GM23338 (cell line): ENCODE measurements at regions not wholly inside any gene's neighbourhood (a gene's known extent, or its start where the extent isn't known, plus 50 kb on each side); places are given as distances from the start of the nearest gene placed in this dataset.

ENCODE experiments used
- ATAC-seq: fragments of 200-7000 bp; cut with Tn5 transposase; 3 replicates; pipeline ENCODE4 v1.9.1; 2020
- DNase-seq: peaks from one replicate; pipeline ENCODE4 v3.0.0-alpha.2; 2015; ENCODE audit warnings: low spot score
- H2AFZ ChIP-seq: fragments of 200-600 bp; sonication (generic); 2 replicates; pipeline ENCODE4 v1.8.0; 2016; ENCODE audit warnings: antibody characterized with exemption, mild to moderate bottlenecking, moderate library complexity
- H3F3A ChIP-seq: fragments of 200-600 bp; sonication (generic); replicated peaks from 2 replicates; pipeline ENCODE4 v1.8.0; 2017; ENCODE audit warnings: antibody characterized with exemption, mixed run types, low read depth
- H3K27ac ChIP-seq: fragments of 200-600 bp; sonication (generic); 2 replicates; pipeline ENCODE4 v1.6.1; 2016; ENCODE audit warnings: low read depth
- H3K27me3 ChIP-seq: fragments of 200-600 bp; sonication (generic); 2 replicates; pipeline ENCODE4 v1.8.0; 2016; ENCODE audit warnings: mild to moderate bottlenecking, mixed run types, moderate library complexity; ENCODE audit not compliant: insufficient read depth
- H3K36me3 ChIP-seq: fragments of 200-600 bp; sonication (generic); 2 replicates; pipeline ENCODE4 v1.8.0; 2016; ENCODE audit warnings: mild to moderate bottlenecking; ENCODE audit not compliant: insufficient read depth
- H3K4me1 ChIP-seq: fragments of 200-600 bp; sonication (generic); 2 replicates; pipeline ENCODE4 v1.8.0; 2016; ENCODE audit warnings: mild to moderate bottlenecking, moderate library complexity; ENCODE audit not compliant: insufficient read depth
- H3K4me2 ChIP-seq: fragments of 200-600 bp; sonication (generic); 2 replicates; pipeline ENCODE4 v1.7.1; 2017; ENCODE audit warnings: mixed run types
- H3K4me3 ChIP-seq: fragments of 200-600 bp; sonication (generic); 2 replicates; pipeline ENCODE4 v1.6.1; 2016; ENCODE audit warnings: mixed run types
- H3K79me2 ChIP-seq: fragments of 200-600 bp; sonication (generic); replicated peaks from 2 replicates; pipeline ENCODE4 v1.8.0; 2017; ENCODE audit warnings: mild to moderate bottlenecking; ENCODE audit not compliant: insufficient read depth
- H3K9me2 ChIP-seq: fragments of 200-600 bp; sonication (generic); 2 replicates; pipeline ENCODE4 v1.8.0; 2017; ENCODE audit not compliant: insufficient read depth
- H4K20me1 ChIP-seq: fragments of 200-600 bp; sonication (generic); replicated peaks from 2 replicates; pipeline ENCODE4 v1.8.0; 2017; ENCODE audit warnings: mild to moderate bottlenecking; ENCODE audit not compliant: insufficient read depth
- H3K27ac Mint-ChIP-seq: 2 replicates; pipeline ENCODE4 v1.8.0; 2020; ENCODE audit warnings: inconsistent platforms, mild to moderate bottlenecking, moderate library complexity, mixed read lengths
- H3K27me3 Mint-ChIP-seq: 3 replicates; pipeline ENCODE4 v1.8.0; 2022; ENCODE audit warnings: low read depth, mild to moderate bottlenecking, moderate library complexity, mixed read lengths, inconsistent platforms; ENCODE audit not compliant: insufficient read depth, poor library complexity
- H3K36me3 Mint-ChIP-seq: 3 replicates; pipeline ENCODE4 v1.8.0; 2021; ENCODE audit warnings: low read depth, mild to moderate bottlenecking, inconsistent platforms, moderate library complexity, mixed read lengths
- H3K4me1 Mint-ChIP-seq: 3 replicates; pipeline ENCODE4 v1.8.0; 2020; ENCODE audit warnings: mild to moderate bottlenecking, inconsistent platforms, mixed read lengths
- H3K4me3 Mint-ChIP-seq: 3 replicates; pipeline ENCODE4 v1.8.0; 2021; ENCODE audit warnings: moderate library complexity, mild to moderate bottlenecking, inconsistent platforms, mixed read lengths
- H3K9me3 Mint-ChIP-seq: 3 replicates; pipeline ENCODE4 v1.8.0; 2020; ENCODE audit warnings: moderate library complexity, mild to moderate bottlenecking, inconsistent platforms, mixed read lengths
- CREB1 ChIP-seq: fragments of 250-450 bp; sonication (Bioruptor Pico); IDR thresholded peaks from 2 replicates; pipeline ENCODE4 v1.5.0; 2020; ENCODE audit warnings: low read depth, mild to moderate bottlenecking, moderate library complexity
- EZH2 ChIP-seq: fragments of 200-600 bp; sonication (generic); IDR thresholded peaks from one replicate; pipeline ENCODE4 v1.8.0; 2017; ENCODE audit warnings: antibody characterized with exemption, mild to moderate bottlenecking, low read depth; ENCODE audit not compliant: unreplicated experiment
- NANOG ChIP-seq: IDR thresholded peaks from 2 replicates; pipeline ENCODE4 v1.6.1; 2016; ENCODE audit warnings: antibody characterized with exemption, borderline replicate concordance
- POLR2AphosphoS5 ChIP-seq: IDR thresholded peaks from 2 replicates; pipeline ENCODE4 v1.6.1; 2016; ENCODE audit warnings: antibody characterized with exemption, low read depth
- STAT1 ChIP-seq: IDR thresholded peaks from one replicate; pipeline ENCODE4 v1.6.1; 2016; ENCODE audit warnings: antibody characterized with exemption; ENCODE audit not compliant: unreplicated experiment
- ZNF114 ChIP-seq: fragments of 250-450 bp; sonication (Bioruptor Pico); IDR thresholded peaks from 2 replicates; pipeline ENCODE4 v1.5.0; 2020; ENCODE audit warnings: mild to moderate bottlenecking, moderate library complexity
- ZNF331 ChIP-seq: fragments of 250-450 bp; sonication (Bioruptor Pico); IDR thresholded peaks from 2 replicates; pipeline ENCODE4 v1.5.0; 2020; ENCODE audit warnings: low read depth, mild to moderate bottlenecking, moderate library complexity
- ZNF462 ChIP-seq: fragments of 250-450 bp; sonication (Bioruptor Pico); IDR thresholded peaks from 2 replicates; pipeline ENCODE4 v1.5.0; 2020; ENCODE audit warnings: mild to moderate bottlenecking, moderate library complexity
- TF ChIP-seq, protein P1 (sequence below), 2 experiments: fragments of 200-600 bp in 1 of 2; sonication (generic) in 1 of 2; conservative IDR thresholded peaks; 2 replicates each; pipeline versions ENCODE4 v1.5.1 to v1.6.1; 2016 to 2017; ENCODE audit warnings: antibody characterized with exemption in 2 of 2, low read depth in 2 of 2, mild to moderate bottlenecking in 2 of 2, moderate library complexity in 1 of 2
- TF ChIP-seq, protein P2 (sequence below): IDR thresholded peaks from one replicate; pipeline ENCODE4 v1.6.1; 2018; ENCODE audit warnings: antibody characterized with exemption; ENCODE audit not compliant: unreplicated experiment

- peaks cover 12% of the 10 kb centered on the region; the same call in 1 of the 2 replicates for H3K4me1 ChIP-seq
- H3F3A ChIP-seq: no peaks in the 10 kb centered on the region
- no peaks in the 10 kb centered on the region for H4K20me1 ChIP-seq
- H3K4me3 Mint-ChIP-seq: no peak overlapping the region
- no peaks in the 10 kb centered on the region for H3K27me3 ChIP-seq
- ATAC-seq (no peak), DNase-seq (no peak)
- peaks cover 14% of the 10 kb centered on the region; the same call in 2 of the 3 replicates for H3K4me1 Mint-ChIP-seq
- H2AFZ ChIP-seq: no peak overlapping the region
- no peaks in the 10 kb centered on the region for H3K9me2 ChIP-seq
- H3K4me3 ChIP-seq: no peak overlapping the region
- no peak overlapping the region for H3K27ac Mint-ChIP-seq
- no peaks in the 10 kb centered on the region for H3K79me2 ChIP-seq
- TF ChIP-seq CREB1 (CRISPR knock-in tag) (no peak), ZNF462 (no peak), ZNF331 (no peak), POLR2AphosphoS5 (no peak), STAT1 (no peak), NANOG (no peak), EZH2 (no peak), ZNF114 (CRISPR knock-in tag) (no peak)
- TF ChIP-seq, protein P1, sequence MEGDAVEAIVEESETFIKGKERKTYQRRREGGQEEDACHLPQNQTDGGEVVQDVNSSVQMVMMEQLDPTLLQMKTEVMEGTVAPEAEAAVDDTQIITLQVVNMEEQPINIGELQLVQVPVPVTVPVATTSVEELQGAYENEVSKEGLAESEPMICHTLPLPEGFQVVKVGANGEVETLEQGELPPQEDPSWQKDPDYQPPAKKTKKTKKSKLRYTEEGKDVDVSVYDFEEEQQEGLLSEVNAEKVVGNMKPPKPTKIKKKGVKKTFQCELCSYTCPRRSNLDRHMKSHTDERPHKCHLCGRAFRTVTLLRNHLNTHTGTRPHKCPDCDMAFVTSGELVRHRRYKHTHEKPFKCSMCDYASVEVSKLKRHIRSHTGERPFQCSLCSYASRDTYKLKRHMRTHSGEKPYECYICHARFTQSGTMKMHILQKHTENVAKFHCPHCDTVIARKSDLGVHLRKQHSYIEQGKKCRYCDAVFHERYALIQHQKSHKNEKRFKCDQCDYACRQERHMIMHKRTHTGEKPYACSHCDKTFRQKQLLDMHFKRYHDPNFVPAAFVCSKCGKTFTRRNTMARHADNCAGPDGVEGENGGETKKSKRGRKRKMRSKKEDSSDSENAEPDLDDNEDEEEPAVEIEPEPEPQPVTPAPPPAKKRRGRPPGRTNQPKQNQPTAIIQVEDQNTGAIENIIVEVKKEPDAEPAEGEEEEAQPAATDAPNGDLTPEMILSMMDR (conservative IDR thresholded peaks at IDR 0.05; ENCODE audit: low read depth in 2 of 2): no peak
- TF ChIP-seq, protein P2, sequence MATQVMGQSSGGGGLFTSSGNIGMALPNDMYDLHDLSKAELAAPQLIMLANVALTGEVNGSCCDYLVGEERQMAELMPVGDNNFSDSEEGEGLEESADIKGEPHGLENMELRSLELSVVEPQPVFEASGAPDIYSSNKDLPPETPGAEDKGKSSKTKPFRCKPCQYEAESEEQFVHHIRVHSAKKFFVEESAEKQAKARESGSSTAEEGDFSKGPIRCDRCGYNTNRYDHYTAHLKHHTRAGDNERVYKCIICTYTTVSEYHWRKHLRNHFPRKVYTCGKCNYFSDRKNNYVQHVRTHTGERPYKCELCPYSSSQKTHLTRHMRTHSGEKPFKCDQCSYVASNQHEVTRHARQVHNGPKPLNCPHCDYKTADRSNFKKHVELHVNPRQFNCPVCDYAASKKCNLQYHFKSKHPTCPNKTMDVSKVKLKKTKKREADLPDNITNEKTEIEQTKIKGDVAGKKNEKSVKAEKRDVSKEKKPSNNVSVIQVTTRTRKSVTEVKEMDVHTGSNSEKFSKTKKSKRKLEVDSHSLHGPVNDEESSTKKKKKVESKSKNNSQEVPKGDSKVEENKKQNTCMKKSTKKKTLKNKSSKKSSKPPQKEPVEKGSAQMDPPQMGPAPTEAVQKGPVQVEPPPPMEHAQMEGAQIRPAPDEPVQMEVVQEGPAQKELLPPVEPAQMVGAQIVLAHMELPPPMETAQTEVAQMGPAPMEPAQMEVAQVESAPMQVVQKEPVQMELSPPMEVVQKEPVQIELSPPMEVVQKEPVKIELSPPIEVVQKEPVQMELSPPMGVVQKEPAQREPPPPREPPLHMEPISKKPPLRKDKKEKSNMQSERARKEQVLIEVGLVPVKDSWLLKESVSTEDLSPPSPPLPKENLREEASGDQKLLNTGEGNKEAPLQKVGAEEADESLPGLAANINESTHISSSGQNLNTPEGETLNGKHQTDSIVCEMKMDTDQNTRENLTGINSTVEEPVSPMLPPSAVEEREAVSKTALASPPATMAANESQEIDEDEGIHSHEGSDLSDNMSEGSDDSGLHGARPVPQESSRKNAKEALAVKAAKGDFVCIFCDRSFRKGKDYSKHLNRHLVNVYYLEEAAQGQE: no peak
- H3K9me3 Mint-ChIP-seq: no peaks in the 10 kb centered on the region
- H3K27me3 Mint-ChIP-seq: no peaks in the 10 kb centered on the region
- H3K4me2 ChIP-seq: no peak overlapping the region
- no peaks in the 10 kb centered on the region for H3K36me3 Mint-ChIP-seq
- no peaks in the 10 kb centered on the region for H3K36me3 ChIP-seq
- no peak overlapping the region for H3K27ac ChIP-seq
Measured at GRCh38 chr10:9024210-9024609, 969.7 kb downstream of the GATA3 start.
